ENCODE measurements at regions not wholly inside any gene's neighbourhood (a gene's known extent, or its start where the extent isn't known, plus 50 kb on each side); places are given as distances from the start of the nearest gene placed in this dataset.

- TF ChIP-seq CTCF (IDR thresholded peaks at IDR 0.05; ENCODE audit: borderline replicate concordance, extremely low read depth, low read length, poor library complexity, severe bottlenecking) (no peak), EZH2 (IDR thresholded peaks at IDR 0.05; ENCODE audit: borderline replicate concordance, low read depth, low read length, severe bottlenecking) (no peak)
These were observed 545.7 kb downstream of the OMA1 start for GRCh38 chr1:58000821-58001220.

All from DND-41 (cell line).